K562 (cell line): ENCODE measurements at regions not wholly inside any gene's neighbourhood (a gene's known extent, or its start where the extent isn't known, plus 50 kb on each side); places are given as distances from the start of the nearest gene placed in this dataset.

Source experiments
- ATAC-seq: fragments of 200-7000 bp; cut with Tn5 transposase; 3 replicates; pipeline ENCODE4 v1.9.1; 2020; ENCODE audit warnings: moderate library complexity
- BruUV-seq: library from RNA; stranded (reverse); fragments of 400-500 nt; replicated peaks from 2 replicates; lab custom pipeline; 2021; lab: Mats Ljungman, UMichigan
- CTCF ChIA-PET: fragments of 300-600 bp; formaldehyde crosslinking; extraction: SDS; loops from one replicate; lab custom pipeline; 2021; ENCODE audit warnings: low intra/inter-chr PET ratio; lab: Yijun Ruan, JAX
- POLR2A ChIA-PET: fragments of 300-600, 350-650 bp; sonication (Branson Sonifier 250); formaldehyde crosslinking; extraction: SDS; loops from one replicate; lab custom pipeline; 2021; ENCODE audit warnings: antibody characterized with exemption, inconsistent platforms; lab: Yijun Ruan, JAX
- DNase-seq, 4 experiments: peaks; one replicate each; pipeline versions ENCODE4 v3.0.0 to v3.0.0-alpha.2; 2011 to 2018; ENCODE audit warnings: low spot score in 3 of 4, mixed read lengths in 3 of 4; ENCODE audit errors: extremely low read depth in 1 of 4
- FAIRE-seq: peaks from 2 replicates; lab custom pipeline; 2011; peaks lifted over from hg19 to GRCh38; lab: Jason Lieb, UNC
- H2AFZ ChIP-seq: 2 replicates; pipeline ENCODE4 v1.6.0; 2011; ENCODE audit warnings: low read depth, low read length, control low read depth, inconsistent platforms
- H3K27ac ChIP-seq: fragments of 200-600 bp; 3 replicates; pipeline ENCODE4 v1.8.0; 2011; ENCODE audit warnings: low read depth, mild to moderate bottlenecking, control low read depth, inconsistent platforms, low read length, moderate library complexity, mixed read lengths; ENCODE audit errors: extremely low read depth
- H3K27me3 ChIP-seq, 2 experiments: fragments of 300-600 bp in 1 of 2; 2 replicates in 1 of 2; 3 replicates in 1 of 2; pipeline versions ENCODE4 v1.6.0 to v1.8.0; 2011; ENCODE audit warnings: inconsistent platforms in 2 of 2, low read length in 2 of 2, mild to moderate bottlenecking in 1 of 2, mixed read lengths in 1 of 2, moderate library complexity in 1 of 2; ENCODE audit not compliant: control insufficient read depth in 2 of 2, insufficient read depth in 2 of 2
- H3K36me3 ChIP-seq: fragments of 300-600 bp; 3 replicates; pipeline ENCODE4 v1.8.0; 2011; ENCODE audit warnings: mild to moderate bottlenecking, low read length, inconsistent platforms; ENCODE audit not compliant: control insufficient read depth, insufficient read depth
- H3K4me1 ChIP-seq, 2 experiments: fragments of 200-600 bp in 1 of 2; replicated peaks in 1 of 2; 2 replicates in 1 of 2; 3 replicates in 1 of 2; pipeline versions ENCODE4 v1.5.1 to v1.8.0; 2011; ENCODE audit warnings: inconsistent platforms in 2 of 2, low read length in 2 of 2, mild to moderate bottlenecking in 1 of 2, mixed read lengths in 1 of 2, moderate library complexity in 1 of 2; ENCODE audit not compliant: control insufficient read depth in 2 of 2, insufficient read depth in 2 of 2
- H3K4me2 ChIP-seq: 2 replicates; pipeline ENCODE4 v1.6.1; 2011; ENCODE audit warnings: low read length, control low read depth, inconsistent platforms, mixed read lengths; ENCODE audit not compliant: insufficient read depth
- H3K4me3 ChIP-seq: fragments of 200-600 bp; sonication (generic), shearing (Covaris generic); 2 replicates; pipeline ENCODE4 v1.5.1; 2016; ENCODE audit warnings: control low read depth, inconsistent platforms
- H3K79me2 ChIP-seq: fragments of 200-600 bp; 3 replicates; pipeline ENCODE4 v1.8.0; 2011; ENCODE audit warnings: low read length, inconsistent platforms; ENCODE audit not compliant: control insufficient read depth, insufficient read depth
- H3K9ac ChIP-seq, 2 experiments: 2 replicates each; pipeline versions ENCODE4 v1.6.0 to v1.6.1; 2011; ENCODE audit warnings: low read depth in 2 of 2, low read length in 2 of 2, control low read depth in 1 of 2, inconsistent platforms in 1 of 2, mild to moderate bottlenecking in 1 of 2, mixed read lengths in 1 of 2; ENCODE audit not compliant: insufficient read depth in 1 of 2
- H3K9me1 ChIP-seq: one replicate; pipeline ENCODE4 v1.6.0; 2011; ENCODE audit warnings: inconsistent platforms, mild to moderate bottlenecking, low read length, moderate library complexity; ENCODE audit not compliant: control insufficient read depth, insufficient read depth
- H3K9me3 ChIP-seq: replicated peaks from 2 replicates; pipeline ENCODE4 v1.5.1; 2011; ENCODE audit warnings: low read depth, low read length, inconsistent platforms; ENCODE audit not compliant: control insufficient read depth, insufficient read depth
- H4K20me1 ChIP-seq: replicated peaks from 2 replicates; pipeline ENCODE4 v1.6.1; 2011; ENCODE audit warnings: low read length, inconsistent platforms, mixed read lengths; ENCODE audit not compliant: control insufficient read depth, insufficient read depth
- CHD1 ChIP-seq: fragments of 200-600 bp; sonication (generic); IDR thresholded peaks from one replicate; pipeline ENCODE4 v1.6.1; 2012; ENCODE audit warnings: mild to moderate bottlenecking, moderate library complexity, low read length, inconsistent platforms
- GATAD2B ChIP-seq: fragments of 450-650 bp; IDR thresholded peaks from 2 replicates; pipeline ENCODE4 v1.6.1; 2017; ENCODE audit warnings: mild to moderate bottlenecking, borderline replicate concordance
- HCFC1 ChIP-seq: IDR thresholded peaks from 2 replicates; pipeline ENCODE4 v1.6.1; 2012; ENCODE audit warnings: low read depth, low read length, improper control_type of control experiment
- IRF1 ChIP-seq: sonication (generic); formaldehyde crosslinking; IDR thresholded peaks from 2 replicates; pipeline ENCODE4 v1.8.0; 2022; ENCODE audit warnings: missing genetic modification reagents, mild to moderate bottlenecking, borderline replicate concordance
- NFXL1 ChIP-seq: fragments of 450-650 bp; formaldehyde crosslinking; IDR thresholded peaks from 2 replicates; pipeline ENCODE4 v1.4.0; 2021; ENCODE audit warnings: mild to moderate bottlenecking
- PBX2 ChIP-seq, 2 experiments: IDR thresholded peaks in 1 of 2; conservative IDR thresholded peaks in 1 of 2; 2 replicates each; pipeline ENCODE4 v1.6.1; 2016; ENCODE audit warnings: low read depth in 2 of 2, mild to moderate bottlenecking in 1 of 2, missing compliant biosample characterization in 1 of 2, missing genetic modification characterization in 1 of 2, moderate library complexity in 1 of 2
- SIN3B ChIP-seq: fragments of 450-650 bp; IDR thresholded peaks from 2 replicates; pipeline ENCODE4 v1.6.1; 2017; ENCODE audit warnings: low read depth, mild to moderate bottlenecking, moderate library complexity
- THAP7 ChIP-seq: fragments of 250-450 bp; sonication (Bioruptor Pico); IDR thresholded peaks from 2 replicates; pipeline ENCODE4 v1.5.0; 2021
- ZBED1 ChIP-seq: IDR thresholded peaks from 2 replicates; pipeline ENCODE4 v1.6.1; 2014
- ZNF121 ChIP-seq: sonication (generic); formaldehyde crosslinking; conservative IDR thresholded peaks from 2 replicates; pipeline ENCODE4 v1.8.0; 2022; ENCODE audit warnings: missing genetic modification reagents
- ZNF239 ChIP-seq: fragments of 250-450 bp; sonication (Bioruptor Pico); IDR thresholded peaks from 2 replicates; pipeline ENCODE4 v1.4.0; 2020; ENCODE audit warnings: mild to moderate bottlenecking
- ZNF76 ChIP-seq: fragments of 250-450 bp; sonication (Bioruptor Pico); IDR thresholded peaks from 2 replicates; pipeline ENCODE4 v1.4.0; 2020; ENCODE audit warnings: mild to moderate bottlenecking, moderate library complexity, borderline replicate concordance
- WGBS: fragments of 100-300 bp; shearing (Covaris generic); methylation state at CpG from one replicate; pipeline ENCODE4 v1.1.6; 2016; ENCODE audit warnings: low coverage, mixed read lengths; ENCODE audit not compliant: insufficient coverage; ENCODE audit errors: missing lambda C conversion rate; 5-methylcytosine and 5-hydroxymethylcytosine counted together
- in situ Hi-C: fragments of 300-500 bp; cut with MboI; formaldehyde crosslinking; loops from 4 replicates; pipeline ENCODE4 v1.15.0; 2018; ENCODE audit warnings: inconsistent platforms, mixed read lengths
- intact Hi-C: fragments of 100-400 bp; cut with micrococcal nuclease; formaldehyde crosslinking; loops from 2 replicates; pipeline ENCODE4 v1.14.2; 2022
- TF ChIP-seq, protein P1 (sequence below): fragments of 450-650 bp; IDR thresholded peaks from 2 replicates; pipeline ENCODE4 v1.6.1; 2018; ENCODE audit not compliant: partially characterized antibody

GRCh38 chr6:25194172-25194678 is 84.9 kb upstream of the CARMIL1 start (continued):
- TF ChIP-seq HCFC1 (no peak), ZBED1 (no peak), ZNF239 (CRISPR knock-in tag) (no peak)

DNA sequence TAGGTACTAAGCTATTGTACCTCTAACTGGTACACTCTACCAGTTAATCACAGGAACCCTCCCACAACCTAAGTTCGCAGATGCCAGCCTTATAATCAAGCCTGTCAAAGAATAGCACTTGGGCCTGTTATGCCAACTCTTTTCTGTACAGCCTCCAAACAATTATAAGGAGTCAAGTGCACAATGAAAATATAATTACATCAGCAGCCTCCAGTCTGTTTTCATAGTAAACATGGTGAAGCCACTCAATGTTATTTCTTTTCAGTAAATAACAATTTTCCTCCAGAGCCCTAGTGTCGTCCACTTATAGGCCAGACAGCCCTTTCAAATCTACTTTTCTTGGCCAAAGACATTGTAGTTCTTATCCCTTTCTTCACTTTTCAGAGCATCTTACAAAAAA is 82.7 kb upstream of the CARMIL1 start:
- H4K20me1 ChIP-seq: 0 out of 2 replicates have a peak, but pooled peaks cover 2% of the 10 kb centered on the region
- in situ Hi-C loops (no loop called here), intact Hi-C loops (no loop called here)
- no peak overlapping the region for H3K4me3 ChIP-seq
- no peaks in the 10 kb centered on the region for H3K9me3 ChIP-seq
- ATAC-seq: no peak
- H3K36me3 ChIP-seq: no peaks in the 10 kb centered on the region
- no peak overlapping the region for H3K9ac ChIP-seq
- H2AFZ ChIP-seq: no peak overlapping the region
- H3K27me3 ChIP-seq: 0 out of 5 replicates have a peak, but pooled peaks cover 0 to 3% of the 10 kb centered on the region in 2 experiments
- no peak overlapping the region for H3K4me2 ChIP-seq
- no peak overlapping the region for H3K27ac ChIP-seq
- FAIRE-seq: no peak
- no peak for DNase-seq
- ChIA-PET CTCF (no interaction called here), POLR2A (no interaction called here)
- no peaks in the 10 kb centered on the region for H3K9me1 ChIP-seq
- H3K79me2 ChIP-seq: no peaks in the 10 kb centered on the region
- H3K4me1 ChIP-seq: no peaks in the 10 kb centered on the region
- no TSS peak for BruUV-seq
- 2% methylated on average over 2 of the region's 2 CpGs for WGBS
- TF ChIP-seq ZNF121 (no peak), SIN3B (no peak), IRF1 (no peak), GATAD2B (no peak), PBX2 (CRISPR knock-in tag; IDR thresholded peaks at IDR 0.05; ENCODE audit: low read depth) (no peak), PBX2 (tag; conservative IDR thresholded peaks at IDR 0.05; ENCODE audit: low read depth) (no peak), THAP7 (CRISPR knock-in tag) (no peak), ZBED1 (no peak), ZNF76 (CRISPR knock-in tag) (no peak), CHD1 (no peak), NFXL1 (CRISPR knock-in tag) (no peak)
- TF ChIP-seq, protein P1, sequence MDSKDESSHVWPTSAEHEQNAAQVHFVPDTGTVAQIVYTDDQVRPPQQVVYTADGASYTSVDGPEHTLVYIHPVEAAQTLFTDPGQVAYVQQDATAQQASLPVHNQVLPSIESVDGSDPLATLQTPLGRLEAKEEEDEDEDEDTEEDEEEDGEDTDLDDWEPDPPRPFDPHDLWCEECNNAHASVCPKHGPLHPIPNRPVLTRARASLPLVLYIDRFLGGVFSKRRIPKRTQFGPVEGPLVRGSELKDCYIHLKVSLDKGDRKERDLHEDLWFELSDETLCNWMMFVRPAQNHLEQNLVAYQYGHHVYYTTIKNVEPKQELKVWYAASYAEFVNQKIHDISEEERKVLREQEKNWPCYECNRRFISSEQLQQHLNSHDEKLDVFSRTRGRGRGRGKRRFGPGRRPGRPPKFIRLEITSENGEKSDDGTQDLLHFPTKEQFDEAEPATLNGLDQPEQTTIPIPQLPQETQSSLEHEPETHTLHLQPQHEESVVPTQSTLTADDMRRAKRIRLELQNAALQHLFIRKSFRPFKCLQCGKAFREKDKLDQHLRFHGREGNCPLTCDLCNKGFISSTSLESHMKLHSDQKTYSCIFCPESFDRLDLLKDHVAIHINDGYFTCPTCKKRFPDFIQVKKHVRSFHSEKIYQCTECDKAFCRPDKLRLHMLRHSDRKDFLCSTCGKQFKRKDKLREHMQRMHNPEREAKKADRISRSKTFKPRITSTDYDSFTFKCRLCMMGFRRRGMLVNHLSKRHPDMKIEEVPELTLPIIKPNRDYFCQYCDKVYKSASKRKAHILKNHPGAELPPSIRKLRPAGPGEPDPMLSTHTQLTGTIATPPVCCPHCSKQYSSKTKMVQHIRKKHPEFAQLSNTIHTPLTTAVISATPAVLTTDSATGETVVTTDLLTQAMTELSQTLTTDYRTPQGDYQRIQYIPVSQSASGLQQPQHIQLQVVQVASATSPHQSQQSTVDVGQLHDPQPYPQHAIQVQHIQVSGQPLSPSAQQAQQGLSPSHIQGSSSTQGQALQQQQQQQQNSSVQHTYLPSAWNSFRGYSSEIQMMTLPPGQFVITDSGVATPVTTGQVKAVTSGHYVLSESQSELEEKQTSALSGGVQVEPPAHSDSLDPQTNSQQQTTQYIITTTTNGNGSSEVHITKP: no peak
